ENCODE measurements at regions not wholly inside any gene's neighbourhood (a gene's known extent, or its start where the extent isn't known, plus 50 kb on each side); places are given as distances from the start of the nearest gene placed in this dataset.

- Histone ChIP-seq H3K36me3 (replicated peaks; ENCODE audit: insufficient read depth, low read length) (no peaks in the 10 kb centered on the region), H3K27ac (ENCODE audit: low read length) (no peak overlapping the region), H3K4me2 (ENCODE audit: low read depth, low read length) (no peak overlapping the region), H2AFZ (ENCODE audit: low read length) (no peak overlapping the region), H3K9ac (ENCODE audit: low read length) (no peak overlapping the region), H4K20me1 (ENCODE audit: insufficient read depth, low read length) (no peaks in the 10 kb centered on the region), H3K4me1 (ENCODE audit: low read length) (no peaks in the 10 kb centered on the region), H3K4me3 (ENCODE audit: low read length) (no peak overlapping the region), H3K27me3 (replicated peaks; ENCODE audit: insufficient read depth, low read length) (peaks cover 91% of the 10 kb centered on the region), H3K79me2 (ENCODE audit: low read length) (no peaks in the 10 kb centered on the region), H3K9me2 (replicated peaks; ENCODE audit: insufficient read depth, low read length) (no peaks in the 10 kb centered on the region), H3F3A (ENCODE audit: insufficient read depth, low read length) (no peaks in the 10 kb centered on the region), H3K9me3 (replicated peaks; ENCODE audit: insufficient read depth, low read length) (no peaks in the 10 kb centered on the region)
- no peak for DNase-seq
- TF ChIP-seq EZH2phosphoT487 (IDR thresholded peaks at IDR 0.05; ENCODE audit: low read length) (no peak), EZH2 (optimal IDR thresholded peaks at IDR 0.05; ENCODE audit: low read depth, low read length) (no peak), CTCF (IDR thresholded peaks at IDR 0.05; ENCODE audit: low read length) (no peak)
Measured at GRCh38 chr11:64455456-64456261, 96.7 kb downstream of the RPS6KA4 start.

DNA sequence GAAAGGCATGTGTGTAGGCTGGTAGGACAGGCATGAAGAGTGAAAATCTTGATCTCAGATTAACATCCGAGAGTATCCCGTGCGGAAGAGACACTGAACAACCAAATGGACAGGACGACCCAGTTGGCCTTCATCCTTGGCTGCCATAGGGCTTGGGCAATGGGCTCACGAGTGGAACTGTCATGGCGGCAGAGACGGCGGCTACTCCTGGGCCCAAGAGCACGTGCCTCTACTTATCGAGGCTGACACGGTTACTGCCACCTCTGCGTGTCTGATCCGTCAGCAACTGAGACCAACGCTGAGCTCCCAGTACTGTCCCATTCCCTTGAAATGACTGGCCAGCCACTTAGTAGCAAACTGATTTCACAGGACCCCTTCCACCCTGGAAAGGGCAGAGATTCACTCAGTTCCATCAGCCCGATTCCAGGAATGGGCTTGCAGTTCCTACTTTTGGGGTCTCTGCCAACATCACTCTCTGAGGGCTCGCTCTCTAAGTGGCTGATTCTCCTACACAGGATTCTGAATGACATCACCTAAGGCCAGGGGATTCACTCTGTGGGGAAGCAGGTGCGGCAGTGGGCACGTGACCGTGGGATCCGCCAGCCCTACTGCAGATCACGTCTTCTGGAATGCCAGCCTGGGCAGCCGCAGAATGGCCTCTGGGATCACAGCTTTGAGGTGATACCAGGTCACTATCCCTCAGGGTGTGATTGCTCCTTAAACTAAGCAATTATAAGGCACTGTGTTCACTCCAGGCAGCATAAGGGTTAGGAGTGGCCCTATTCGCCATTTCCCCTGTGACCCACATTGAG is 97.8 kb downstream of the RPS6KA4 start:
- Histone ChIP-seq H3K79me2 (ENCODE audit: low read length) (no peaks in the 10 kb centered on the region), H3K9ac (ENCODE audit: low read length) (no peak overlapping the region), H3F3A (ENCODE audit: insufficient read depth, low read length) (no peaks in the 10 kb centered on the region)

DNA sequence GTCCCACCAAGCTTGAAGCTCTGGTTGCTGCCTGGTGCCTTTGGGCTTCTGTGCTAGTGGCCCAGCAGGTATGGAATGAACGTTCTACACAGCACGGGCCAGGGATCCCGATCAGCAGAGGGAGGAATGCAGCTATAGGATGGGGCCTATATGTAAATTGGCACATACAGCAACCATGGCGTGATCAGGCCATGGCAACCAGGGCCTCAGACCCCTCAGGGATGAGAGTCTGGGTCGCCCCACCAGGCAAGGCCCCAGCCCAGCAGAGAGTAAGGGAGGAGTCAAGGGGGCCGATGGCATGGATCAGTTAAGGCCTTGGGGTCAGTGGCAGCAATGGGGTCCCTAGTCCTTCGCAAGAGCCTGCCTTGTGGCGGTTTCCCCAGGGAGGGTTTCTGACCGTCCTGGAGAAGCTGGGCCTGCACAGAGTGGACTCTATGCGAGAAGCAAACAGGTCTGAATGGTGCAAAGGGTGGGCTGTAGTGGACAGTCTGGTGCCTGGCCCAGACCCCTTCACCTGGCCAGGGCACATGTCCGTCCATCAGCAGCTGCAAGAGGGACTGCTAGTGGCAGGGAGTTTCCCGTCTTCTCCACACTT is 98.2 kb upstream of the SLC22A11 start:
- Histone ChIP-seq H3K9ac (ENCODE audit: low read length) (no peak overlapping the region), H2AFZ (ENCODE audit: low read length) (no peak overlapping the region), H3K27me3 (replicated peaks; ENCODE audit: insufficient read depth, low read length) (peaks cover 88% of the 10 kb centered on the region), H3K9me2 (replicated peaks; ENCODE audit: insufficient read depth, low read length) (no peaks in the 10 kb centered on the region), H3F3A (ENCODE audit: insufficient read depth, low read length) (no peaks in the 10 kb centered on the region), H3K27ac (ENCODE audit: low read length) (no peak overlapping the region), H3K79me2 (ENCODE audit: low read length) (no peaks in the 10 kb centered on the region), H4K20me1 (ENCODE audit: insufficient read depth, low read length) (no peaks in the 10 kb centered on the region), H3K4me2 (ENCODE audit: low read depth, low read length) (no peak overlapping the region), H3K4me3 (ENCODE audit: low read length) (no peak overlapping the region), H3K9me3 (replicated peaks; ENCODE audit: insufficient read depth, low read length) (no peaks in the 10 kb centered on the region), H3K4me1 (ENCODE audit: low read length) (no peaks in the 10 kb centered on the region), H3K36me3 (replicated peaks; ENCODE audit: insufficient read depth, low read length) (no peaks in the 10 kb centered on the region)
- TF ChIP-seq CTCF (IDR thresholded peaks at IDR 0.05; ENCODE audit: low read length) (no peak), EZH2 (optimal IDR thresholded peaks at IDR 0.05; ENCODE audit: low read depth, low read length) (no peak), EZH2phosphoT487 (IDR thresholded peaks at IDR 0.05; ENCODE audit: low read length) (no peak)
- DNase-seq, result no peak

More for the DNA sequence above, 97.8 kb downstream of the RPS6KA4 start:
- DNase-seq, result no peak
- no peaks in the 10 kb centered on the region for H3K36me3 ChIP-seq (replicated peaks; ENCODE audit: insufficient read depth, low read length)
- H3K4me1 ChIP-seq (ENCODE audit: low read length), result no peaks in the 10 kb centered on the region
- H3K9me2 ChIP-seq (replicated peaks; ENCODE audit: insufficient read depth, low read length), result no peaks in the 10 kb centered on the region
- no peak overlapping the region for H3K4me3 ChIP-seq (ENCODE audit: low read length)
- no peaks in the 10 kb centered on the region for H4K20me1 ChIP-seq (ENCODE audit: insufficient read depth, low read length)
- H3K27me3 ChIP-seq (replicated peaks; ENCODE audit: insufficient read depth, low read length), result peaks cover 91% of the 10 kb centered on the region
- no peak overlapping the region for H3K27ac ChIP-seq (ENCODE audit: low read length)
- H2AFZ ChIP-seq (ENCODE audit: low read length), result no peak overlapping the region
- no peak overlapping the region for H3K4me2 ChIP-seq (ENCODE audit: low read depth, low read length)
- no peaks in the 10 kb centered on the region for H3K9me3 ChIP-seq (replicated peaks; ENCODE audit: insufficient read depth, low read length)
- no peak for TF ChIP-seq EZH2 (optimal IDR thresholded peaks at IDR 0.05; ENCODE audit: low read depth, low read length)
- no peak for TF ChIP-seq EZH2phosphoT487 (IDR thresholded peaks at IDR 0.05; ENCODE audit: low read length)
- TF ChIP-seq CTCF (IDR thresholded peaks at IDR 0.05; ENCODE audit: low read length), result no peak

Data from MM.1S (cell line).